Stimulated activated CD4-positive, alpha-beta T cell treated with anti-CD3 and anti-CD28 coated beads, TNF-alpha, amount 100 ng/mL, for 48 hours (primary cell): ENCODE measurements at regions not wholly inside any gene's neighbourhood (a gene's known extent, or its start where the extent isn't known, plus 50 kb on each side); places are given as distances from the start of the nearest gene placed in this dataset.
"Not testable (repeated sequence)": the region's sequence is repeated elsewhere in the genome, so short reads cannot be mapped to it uniquely, and the experiment has no call there.

Experiments used
- DNase-seq, 3 donors: peaks; one replicate each; pipeline ENCODE4 v3.0.0-alpha.2; 2020; ENCODE audit warnings: low read depth in 3 of 3

- no peak for DNase-seq
These were observed 90.1 kb downstream of the SREK1 start for GRCh38 chr5:66234241-66234640.

- DNase-seq = no peak
These were observed 94.3 kb downstream of the SREK1 start for GRCh38 chr5:66238435-66238834.

GRCh38 chr5:66239034-66239433, 94.9 kb downstream of the SREK1 start:
- no peak for DNase-seq

GRCh38 chr5:66241136-66241825, 97.2 kb downstream of the SREK1 start:
- no peak for DNase-seq

- no peak for DNase-seq
These were observed 98.1 kb downstream of the SREK1 start for GRCh38 chr5:66242050-66242715.

- DNase-seq = no peak
These were observed 102.5 kb downstream of the SREK1 start for GRCh38 chr5:66246608-66247007.

- DNase-seq = no peak
These were observed 103.3 kb downstream of the SREK1 start for GRCh38 chr5:66247176-66247960.

GRCh38 chr5:66248874-66249273, 104.8 kb downstream of the SREK1 start:
- no peak for DNase-seq

- DNase-seq = no peak
These were observed 105.8 kb downstream of the SREK1 start for GRCh38 chr5:66249920-66250319.

- DNase-seq = no peak
These were observed 108.7 kb downstream of the SREK1 start for GRCh38 chr5:66252849-66253248.

GRCh38 chr5:66255714-66256113, 111.6 kb downstream of the SREK1 start:
- no peak for DNase-seq

- no peak for DNase-seq
These were observed 129.0 kb downstream of the SREK1 start for GRCh38 chr5:66273121-66273520.

GRCh38 chr5:66276986-66277385, 132.9 kb downstream of the SREK1 start:
- DNase-seq = no peak

GRCh38 chr5:66277981-66278380, 133.9 kb downstream of the SREK1 start:
- DNase-seq = no peak

- no peak for DNase-seq
These were observed 137.2 kb downstream of the SREK1 start for GRCh38 chr5:66281294-66281693.

- DNase-seq = no peak
These were observed 140.7 kb downstream of the SREK1 start for GRCh38 chr5:66284588-66285342.

GRCh38 chr5:66285343-66285922, 141.3 kb downstream of the SREK1 start:
- no peak for DNase-seq

- no peak for DNase-seq
These were observed 147.7 kb downstream of the SREK1 start for GRCh38 chr5:66291771-66292170.

GRCh38 chr5:66293851-66294250, 149.8 kb downstream of the SREK1 start:
- DNase-seq = not testable (repeated sequence)

GRCh38 chr5:66299463-66299862, 155.4 kb downstream of the SREK1 start:
- DNase-seq = no peak

GRCh38 chr5:66302344-66302743, 158.2 kb downstream of the SREK1 start:
- DNase-seq = no peak
